T47D (cell line): ENCODE measurements at regions not wholly inside any gene's neighbourhood (a gene's known extent, or its start where the extent isn't known, plus 50 kb on each side); places are given as distances from the start of the nearest gene placed in this dataset.

Source experiments
- DNase-seq, 2 experiments: peaks; one replicate each; pipeline versions ENCODE4 v3.0.0 to v3.0.0-alpha.2; 2011 to 2012; ENCODE audit warnings: low read depth in 1 of 2, low spot score in 1 of 2
- JUND ChIP-seq: IDR thresholded peaks from 2 replicates; pipeline ENCODE4 v1.6.1; 2012; ENCODE audit warnings: low read depth
- in situ Hi-C: cut with HindIII; loops from 2 replicates; pipeline ENCODE4 v1.10.0; 2016; ENCODE audit warnings: low sequenced_read_pairs, low pct_unique_long_range_greater_than_20kb

DNA sequence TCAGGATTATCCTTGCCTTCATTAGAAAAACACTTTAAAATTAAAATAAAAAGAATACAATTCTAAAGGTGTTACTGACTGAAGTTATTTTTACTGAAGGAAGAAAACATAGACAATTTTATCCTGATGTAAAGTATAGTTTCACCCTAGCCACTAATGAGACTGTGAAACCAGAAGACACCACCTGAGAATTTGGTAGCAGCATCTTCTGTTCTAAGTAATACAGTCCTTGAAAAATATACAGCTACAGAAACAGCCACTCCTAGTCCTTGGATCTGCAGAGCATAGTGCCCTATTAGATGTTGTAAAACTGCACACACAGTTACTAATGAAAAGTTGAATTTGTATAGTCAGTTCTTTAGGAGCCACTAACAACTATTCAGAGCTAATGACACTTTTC lies 377.7 kb downstream of the PRR16 start:
- in situ Hi-C loops, result no loop called here
- no peak for DNase-seq
- no peak for TF ChIP-seq JUND

DNA sequence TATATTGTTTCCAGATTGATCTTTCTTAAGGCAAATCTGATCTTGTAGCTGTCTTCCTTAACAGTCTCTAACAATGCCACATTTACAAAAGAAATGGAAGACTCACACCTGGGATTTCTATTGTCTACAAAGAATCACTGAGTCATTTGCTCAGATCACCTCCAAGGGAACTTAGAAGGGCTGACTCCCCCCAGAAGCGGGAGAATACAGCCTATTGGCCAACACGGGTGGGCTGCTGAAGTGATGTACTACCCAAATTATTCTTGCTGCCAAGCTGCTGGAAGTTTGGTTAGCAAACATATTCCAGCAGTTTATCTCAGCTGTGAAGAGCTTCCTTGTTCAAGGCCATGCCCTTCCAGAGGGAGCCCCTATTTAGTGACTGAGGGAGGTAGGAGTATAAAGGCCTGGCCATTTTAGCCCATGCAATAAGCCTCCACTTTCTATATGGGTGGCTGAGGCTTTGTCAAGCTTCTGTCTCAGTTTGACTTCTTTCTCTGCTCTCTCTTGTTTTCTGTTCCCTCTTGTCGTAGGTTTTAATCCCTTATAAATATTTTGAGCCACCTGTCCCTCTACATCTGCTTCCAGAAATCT lies 379.4 kb downstream of the PRR16 start:
- no peak for TF ChIP-seq JUND
- DNase-seq, result no peak
- in situ Hi-C loops, result no loop called here

DNA sequence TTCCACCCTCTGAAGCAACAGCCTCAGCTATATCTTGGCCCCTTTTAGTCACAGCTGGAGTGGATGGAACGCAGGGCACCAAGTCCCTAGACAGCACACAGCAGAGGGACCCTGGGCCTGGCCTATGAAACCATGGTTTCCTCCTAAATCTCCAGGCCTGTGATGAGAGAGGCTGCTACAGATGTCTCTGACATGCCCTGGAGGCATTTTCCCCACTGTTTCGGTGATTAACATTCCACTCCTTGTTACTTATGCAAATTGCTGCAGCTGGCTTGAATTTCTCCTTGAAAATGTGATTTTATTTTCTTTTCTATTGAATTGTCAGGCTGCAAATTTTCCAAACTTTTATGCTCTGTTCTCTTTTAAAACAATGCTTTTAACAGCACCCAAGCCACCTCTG lies 384.8 kb downstream of the PRR16 start:
- in situ Hi-C loops, result no loop called here
- no peak for TF ChIP-seq JUND
- DNase-seq, result no peak

DNA sequence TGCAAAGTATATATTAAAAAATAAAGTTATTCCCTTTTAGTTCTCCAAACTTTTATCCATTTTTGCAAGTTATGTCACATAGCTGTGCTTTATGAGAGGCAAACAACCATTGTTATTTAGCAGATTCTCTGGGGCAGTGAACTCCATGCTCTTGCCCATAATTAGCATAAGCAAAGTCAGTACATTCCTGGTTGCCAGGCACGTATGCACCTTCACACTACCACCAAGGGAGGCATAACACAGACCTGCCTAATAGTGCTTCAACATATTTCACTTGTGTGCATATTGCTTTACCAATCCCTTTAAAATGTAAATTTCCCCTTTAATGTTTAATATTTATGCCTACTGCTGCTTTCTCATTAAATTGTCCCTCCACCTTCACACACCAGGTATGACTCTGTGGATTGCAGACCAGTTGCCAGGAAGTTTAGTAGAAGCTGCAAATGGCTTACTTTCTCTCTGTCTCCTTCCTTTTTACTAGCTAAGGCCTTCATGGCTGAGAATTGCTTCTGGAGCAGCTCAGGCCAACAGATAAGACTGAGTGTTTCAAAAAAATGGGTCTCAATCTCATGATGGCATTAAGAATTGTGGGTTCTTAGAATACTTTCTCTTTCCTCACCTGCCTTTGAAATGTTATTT lies 388.2 kb downstream of the PRR16 start:
- in situ Hi-C loops, result no loop called here
- TF ChIP-seq JUND, result no peak
- DNase-seq, result peak in 1 of 2 experiments; percentile 25

DNA sequence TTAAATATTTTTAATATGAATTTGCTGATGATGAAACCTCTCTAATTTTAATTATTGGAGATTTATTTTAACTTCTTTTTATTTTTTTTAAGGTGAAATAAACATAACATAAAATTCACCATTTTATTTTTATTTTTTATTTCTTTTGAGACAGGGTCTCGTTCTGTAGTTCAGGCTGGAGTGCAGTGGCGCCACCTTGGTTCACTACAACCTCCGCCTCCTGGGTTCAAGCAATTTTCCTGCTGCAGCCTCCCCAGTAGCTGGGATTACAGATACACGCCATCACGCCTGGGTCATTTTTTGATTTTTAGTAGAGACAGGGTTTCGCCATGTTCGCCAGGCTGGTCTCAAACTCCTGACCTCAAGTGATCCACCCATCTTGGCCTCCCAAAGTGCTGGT lies 402.9 kb downstream of the PRR16 start:
- DNase-seq, result no peak
- in situ Hi-C loops, result no loop called here
- TF ChIP-seq JUND, result no peak

DNA sequence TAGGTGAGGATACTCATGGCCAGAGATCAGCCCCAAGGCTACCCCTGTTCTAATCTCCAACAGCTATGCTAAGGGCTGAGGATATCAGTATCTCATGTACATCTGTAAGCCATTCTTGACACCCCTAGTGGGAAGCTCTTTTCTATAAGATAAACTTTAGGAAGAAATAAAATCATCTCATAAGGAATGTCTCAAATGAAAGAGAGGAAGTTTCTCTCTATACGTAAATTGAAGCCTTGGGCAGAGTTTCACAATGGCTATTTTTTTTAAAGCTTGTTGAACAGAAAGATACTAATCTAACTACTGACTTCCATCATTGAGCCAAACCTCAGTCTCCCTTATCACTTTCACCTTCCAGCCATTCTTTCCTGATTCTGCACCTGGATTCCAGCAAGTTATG lies 405.7 kb downstream of the PRR16 start:
- no peak for DNase-seq
- no peak for TF ChIP-seq JUND
- in situ Hi-C loops, result no loop called here

DNA sequence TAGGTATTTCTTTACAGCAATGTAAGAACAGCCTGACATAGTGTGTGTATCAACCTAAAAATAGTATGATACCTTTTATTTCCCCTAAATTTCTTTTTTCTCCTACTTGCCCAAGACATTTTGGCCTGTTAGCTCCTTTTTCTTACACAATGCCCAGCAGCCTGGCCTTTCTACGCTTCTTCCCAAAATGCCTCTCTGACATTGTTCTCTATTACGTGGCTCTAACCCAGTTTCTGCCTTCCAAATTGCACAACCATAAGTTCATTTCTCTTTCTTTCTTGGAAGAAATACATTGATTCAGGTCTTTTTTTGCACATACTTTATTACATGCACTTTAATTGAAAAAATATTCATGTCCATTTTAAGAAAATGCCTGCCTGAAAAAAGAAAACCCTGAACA lies 408.2 kb downstream of the PRR16 start:
- no peak for TF ChIP-seq JUND
- no peak for DNase-seq
- in situ Hi-C loops, result no loop called here

DNA sequence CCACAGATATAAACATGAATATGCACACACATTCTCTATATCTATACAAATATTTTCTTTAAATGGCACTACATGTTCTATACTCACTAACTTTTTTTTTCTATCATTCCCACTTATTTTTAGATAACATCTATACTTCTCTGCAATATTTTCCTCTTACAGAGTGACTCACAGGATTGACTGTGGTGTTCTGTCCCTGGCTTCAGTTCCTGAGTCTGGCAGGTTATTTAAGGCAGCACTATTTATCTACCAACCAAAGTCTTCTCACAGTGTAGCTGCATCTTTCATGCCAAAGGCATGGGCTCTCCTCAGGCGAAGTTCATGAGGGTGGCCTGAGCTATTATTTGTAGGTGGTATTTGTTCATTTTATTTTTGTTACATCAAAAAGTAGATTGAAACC lies 409.0 kb downstream of the PRR16 start:
- TF ChIP-seq JUND, result no peak
- no peak for DNase-seq
- in situ Hi-C loops, result no loop called here

DNA sequence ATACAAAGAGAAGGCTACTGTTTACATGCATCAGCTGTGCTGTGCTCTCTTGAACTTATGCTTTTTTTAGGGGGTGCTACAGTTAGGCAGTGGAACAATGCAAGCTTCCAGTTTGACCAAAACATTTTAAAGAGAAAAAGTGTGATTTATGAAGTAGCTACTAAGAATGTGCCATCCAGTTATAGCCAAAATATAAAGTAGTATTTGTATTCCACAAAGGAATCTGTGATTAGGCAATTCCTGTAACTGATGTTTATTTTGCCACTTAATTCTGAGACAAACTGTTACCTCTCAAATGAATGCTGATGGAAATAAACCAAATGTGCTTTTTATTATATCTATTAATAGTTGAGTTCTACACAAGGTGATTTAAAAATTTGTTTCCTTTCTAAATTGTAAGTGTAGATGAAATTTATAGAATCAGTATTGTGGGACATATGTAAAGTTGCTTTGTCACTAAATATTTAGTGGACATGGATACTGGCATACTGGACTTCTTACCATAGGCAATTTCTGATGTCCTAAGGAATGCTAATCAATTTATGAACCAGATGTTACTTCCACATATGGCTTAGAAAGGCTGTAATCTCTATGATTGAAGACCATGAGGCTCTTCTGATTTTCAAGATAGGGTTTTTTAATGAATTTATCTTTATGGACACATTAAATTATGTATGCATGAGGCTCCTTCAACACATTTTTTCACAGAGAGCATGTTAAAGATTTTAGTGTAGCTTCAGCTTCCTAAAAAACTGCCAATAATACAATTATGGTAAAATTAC lies 410.2 kb downstream of the PRR16 start:
- TF ChIP-seq JUND, result no peak
- in situ Hi-C loops, result no loop called here
- DNase-seq, result no peak

DNA sequence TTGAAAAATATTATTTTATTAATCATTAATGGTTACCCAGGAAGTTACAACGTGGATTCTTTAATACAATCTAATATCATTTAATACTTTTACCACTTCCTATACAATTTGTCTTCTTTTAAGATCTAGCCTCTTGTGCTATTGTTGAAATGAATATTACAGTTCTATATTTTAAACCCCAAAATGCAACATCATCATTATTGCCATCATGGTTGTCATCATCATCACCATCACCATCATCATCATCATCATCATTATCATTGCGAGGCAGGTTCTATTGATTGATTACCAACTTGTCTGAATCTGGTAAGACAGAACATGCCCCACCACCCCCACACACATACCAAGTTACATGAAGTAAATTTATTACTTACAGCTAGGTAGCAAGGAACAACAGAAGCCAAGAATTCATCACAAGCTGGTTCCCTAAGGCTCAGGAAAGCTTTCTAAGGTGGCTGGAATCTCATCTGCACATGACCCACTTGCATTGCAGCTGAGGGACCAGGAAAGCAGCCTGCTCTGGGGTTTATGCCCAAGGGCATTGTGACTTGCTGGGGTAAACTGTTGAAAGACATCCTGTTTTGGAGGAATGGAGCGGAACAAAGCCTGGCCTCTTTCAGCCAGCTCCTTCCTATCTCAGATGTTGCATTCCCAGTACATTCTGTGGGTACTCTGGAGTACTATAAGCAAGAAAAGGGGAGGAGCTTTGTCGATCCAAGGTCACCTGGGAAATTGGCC lies 418.1 kb downstream of the PRR16 start:
- no peak for DNase-seq
- TF ChIP-seq JUND, result no peak
- in situ Hi-C loops, result no loop called here

DNA sequence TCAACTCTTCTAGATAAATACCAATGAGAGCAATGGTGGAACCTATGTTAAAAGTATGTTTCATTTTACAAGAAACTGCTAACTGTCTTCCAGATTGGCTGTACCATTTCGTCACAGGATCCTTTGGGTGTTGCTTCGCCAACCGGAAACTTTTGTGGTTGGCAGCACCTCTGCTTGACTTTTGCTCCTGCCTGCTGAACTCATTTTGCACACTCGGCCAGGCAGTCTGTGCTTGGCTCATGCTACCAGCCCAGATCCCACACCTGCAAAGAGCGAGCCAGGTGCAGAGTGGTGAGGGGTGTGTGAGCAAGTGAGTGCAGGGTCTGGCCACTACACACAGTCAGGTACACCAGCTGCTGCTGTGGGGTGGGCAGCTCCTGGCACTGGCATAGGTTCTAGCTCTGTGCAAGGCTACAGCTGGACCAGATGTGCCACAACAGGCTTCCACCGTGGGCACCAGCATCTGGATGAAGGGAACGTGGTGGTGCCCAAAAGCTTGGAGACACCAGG lies 422.3 kb downstream of the PRR16 start:
- in situ Hi-C loops, result no loop called here
- DNase-seq, result no peak
- no peak for TF ChIP-seq JUND

DNA sequence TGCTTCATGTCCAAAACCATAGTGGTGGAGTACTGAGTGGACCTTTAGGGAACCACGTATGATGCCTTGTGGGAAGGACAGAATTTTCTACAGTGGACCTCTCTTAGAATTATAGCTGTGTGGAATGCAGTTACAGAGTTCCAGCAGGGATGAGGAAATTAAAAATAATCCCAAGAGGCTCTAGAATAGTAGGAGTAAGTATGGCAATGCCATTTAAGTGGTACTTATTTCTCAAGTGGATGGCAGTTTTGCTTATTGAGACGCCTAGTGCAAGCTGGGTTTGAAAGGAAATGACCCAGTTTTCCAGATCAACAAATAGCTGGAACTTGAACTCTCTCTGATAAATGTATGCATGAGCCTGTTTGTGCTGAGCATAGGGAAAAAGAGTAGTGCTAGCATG lies 431.6 kb downstream of the PRR16 start:
- no peak for DNase-seq
- in situ Hi-C loops, result no loop called here
- no peak for TF ChIP-seq JUND
